HG03354 (cell line): ENCODE measurements at regions not wholly inside any gene's neighbourhood (a gene's known extent, or its start where the extent isn't known, plus 50 kb on each side); places are given as distances from the start of the nearest gene placed in this dataset.

Experiments used
- ATAC-seq: cut with Tn5 transposase; IDR thresholded peaks from one replicate; pipeline ENCODE4 v1.9.1; 2021; ENCODE audit warnings: mild to moderate bottlenecking; ENCODE audit not compliant: unreplicated experiment, poor library complexity, severe bottlenecking

- ATAC-seq, result peak; percentile 91
Observed at GRCh38 chr1:42035830-42036604, 117.2 kb upstream of the GUCA2B start.

GRCh38 chr1:42035205-42035829, 116.6 kb upstream of the HIVEP3 start:
- ATAC-seq, result peak; percentile 77

GRCh38 chr1:42034426-42034825, 115.7 kb upstream of the HIVEP3 start:
- no peak for ATAC-seq

GRCh38 chr1:42033629-42034028, 114.9 kb upstream of the HIVEP3 start:
- ATAC-seq, result no peak

GRCh38 chr1:42017730-42018129, 99.0 kb upstream of the HIVEP3 start:
- no peak for ATAC-seq

- ATAC-seq, result peak; percentile 66
Observed at GRCh38 chr1:42017259-42017658, 98.5 kb upstream of the HIVEP3 start.

GRCh38 chr1:42014823-42015222, 96.1 kb upstream of the HIVEP3 start:
- ATAC-seq, result no peak

GRCh38 chr1:42013881-42014470, 95.3 kb upstream of the HIVEP3 start:
- no peak for ATAC-seq

GRCh38 chr1:42012852-42013251, 94.1 kb upstream of the HIVEP3 start:
- ATAC-seq, result no peak

- ATAC-seq, result no peak
Observed at GRCh38 chr1:42010381-42010780, 91.7 kb upstream of the HIVEP3 start.

- ATAC-seq, result no peak
Observed at GRCh38 chr1:42008264-42008663, 89.5 kb upstream of the HIVEP3 start.

GRCh38 chr1:42006836-42007235, 88.1 kb upstream of the HIVEP3 start:
- ATAC-seq, result no peak

- ATAC-seq, result no peak
Observed at GRCh38 chr1:42006093-42006492, 87.4 kb upstream of the HIVEP3 start.

GRCh38 chr1:42005530-42005929, 86.8 kb upstream of the HIVEP3 start:
- no peak for ATAC-seq

- no peak for ATAC-seq
Observed at GRCh38 chr1:42004860-42005259, 86.1 kb upstream of the HIVEP3 start.

- ATAC-seq, result no peak
Observed at GRCh38 chr1:42004322-42004721, 85.6 kb upstream of the HIVEP3 start.

- no peak for ATAC-seq
Observed at GRCh38 chr1:42003433-42003832, 84.7 kb upstream of the HIVEP3 start.

GRCh38 chr1:42002220-42002619, 83.5 kb upstream of the HIVEP3 start:
- no peak for ATAC-seq

- no peak for ATAC-seq
Observed at GRCh38 chr1:42000766-42001165, 82.0 kb upstream of the HIVEP3 start.

GRCh38 chr1:41999884-42000283, 81.2 kb upstream of the HIVEP3 start:
- no peak for ATAC-seq

GRCh38 chr1:41998250-41998649, 79.5 kb upstream of the HIVEP3 start:
- ATAC-seq, result no peak
